ENCODE measurements at regions not wholly inside any gene's neighbourhood (a gene's known extent, or its start where the extent isn't known, plus 50 kb on each side); places are given as distances from the start of the nearest gene placed in this dataset.
"Not testable (repeated sequence)": the region's sequence is repeated elsewhere in the genome, so short reads cannot be mapped to it uniquely, and the experiment has no call there.

GRCh38 chr14:25436906-25437305 is 387.0 kb upstream of the STXBP6 start:
- DNase-seq (ENCODE audit: low read depth), result no peak

- DNase-seq (ENCODE audit: low read depth), result no peak
Measured at GRCh38 chr14:25436288-25436875, 386.4 kb upstream of the STXBP6 start.

- peak; percentile 4 for DNase-seq (ENCODE audit: low read depth)
Measured at GRCh38 chr14:25431211-25432076, 381.5 kb upstream of the STXBP6 start.

GRCh38 chr14:25430808-25431207 is 380.9 kb upstream of the STXBP6 start:
- DNase-seq (ENCODE audit: low read depth), result no peak

GRCh38 chr14:25412998-25413397 is 363.1 kb upstream of the STXBP6 start:
- no peak for DNase-seq (ENCODE audit: low read depth)

GRCh38 chr14:25411781-25412757 is 362.1 kb upstream of the STXBP6 start:
- no peak for DNase-seq (ENCODE audit: low read depth)

- peak; percentile 12 for DNase-seq (ENCODE audit: low read depth)
Measured at GRCh38 chr14:25406818-25407217, 356.9 kb upstream of the STXBP6 start.

GRCh38 chr14:25400607-25401206 is 350.8 kb upstream of the STXBP6 start:
- DNase-seq (ENCODE audit: low read depth), result peak; percentile 8

GRCh38 chr14:25396128-25396527 is 346.2 kb upstream of the STXBP6 start:
- no peak for DNase-seq (ENCODE audit: low read depth)

- no peak for DNase-seq (ENCODE audit: low read depth)
Measured at GRCh38 chr14:25394791-25395391, 344.9 kb upstream of the STXBP6 start.

- DNase-seq (ENCODE audit: low read depth), result no peak
Measured at GRCh38 chr14:25394356-25394755, 344.4 kb upstream of the STXBP6 start.

GRCh38 chr14:25389948-25390347 is 340.0 kb upstream of the STXBP6 start:
- DNase-seq (ENCODE audit: low read depth), result no peak

GRCh38 chr14:25381498-25381897 is 331.6 kb upstream of the STXBP6 start:
- DNase-seq (ENCODE audit: low read depth), result no peak

GRCh38 chr14:25375639-25376038 is 325.7 kb upstream of the STXBP6 start:
- no peak for DNase-seq (ENCODE audit: low read depth)

- DNase-seq (ENCODE audit: low read depth), result no peak
Measured at GRCh38 chr14:25371068-25371467, 321.1 kb upstream of the STXBP6 start.

- not testable (repeated sequence) for DNase-seq (ENCODE audit: low read depth)
Measured at GRCh38 chr14:25370057-25370456, 320.1 kb upstream of the STXBP6 start.

GRCh38 chr14:25358330-25358729 is 308.4 kb upstream of the STXBP6 start:
- no peak for DNase-seq (ENCODE audit: low read depth)

- DNase-seq (ENCODE audit: low read depth), result no peak
Measured at GRCh38 chr14:25351269-25351668, 301.3 kb upstream of the STXBP6 start.

GRCh38 chr14:25350802-25351201 is 300.9 kb upstream of the STXBP6 start:
- DNase-seq (ENCODE audit: low read depth), result no peak

- DNase-seq (ENCODE audit: low read depth), result no peak
Measured at GRCh38 chr14:25350021-25350420, 300.1 kb upstream of the STXBP6 start.

- DNase-seq (ENCODE audit: low read depth), result no peak
Measured at GRCh38 chr14:25349269-25349668, 299.3 kb upstream of the STXBP6 start.

GRCh38 chr14:25340882-25341281 is 290.9 kb upstream of the STXBP6 start:
- no peak for DNase-seq (ENCODE audit: low read depth)

Measured in CMK (cell line).